Choroid plexus epithelial cell (primary cell): ENCODE measurements at regions not wholly inside any gene's neighbourhood (a gene's known extent, or its start where the extent isn't known, plus 50 kb on each side); places are given as distances from the start of the nearest gene placed in this dataset.

Experiments used
- DNase-seq: peaks from one replicate; pipeline ENCODE4 v3.0.0-alpha.2; 2010; ENCODE audit warnings: low read depth
- H3K4me3 ChIP-seq: 2 replicates; pipeline ENCODE4 v1.5.1; 2011; ENCODE audit warnings: low read depth, mild to moderate bottlenecking, control low read depth, low read length, moderate library complexity
- TF ChIP-seq, protein P1 (sequence below): conservative IDR thresholded peaks from 2 replicates; pipeline ENCODE4 v1.5.1; 2011; ENCODE audit warnings: low read depth, mild to moderate bottlenecking, control low read depth, inconsistent platforms, low read length, moderate library complexity

GRCh38 chr17:49918591-49918990, 50.4 kb upstream of the DLX4 start:
- TF ChIP-seq, protein P1, sequence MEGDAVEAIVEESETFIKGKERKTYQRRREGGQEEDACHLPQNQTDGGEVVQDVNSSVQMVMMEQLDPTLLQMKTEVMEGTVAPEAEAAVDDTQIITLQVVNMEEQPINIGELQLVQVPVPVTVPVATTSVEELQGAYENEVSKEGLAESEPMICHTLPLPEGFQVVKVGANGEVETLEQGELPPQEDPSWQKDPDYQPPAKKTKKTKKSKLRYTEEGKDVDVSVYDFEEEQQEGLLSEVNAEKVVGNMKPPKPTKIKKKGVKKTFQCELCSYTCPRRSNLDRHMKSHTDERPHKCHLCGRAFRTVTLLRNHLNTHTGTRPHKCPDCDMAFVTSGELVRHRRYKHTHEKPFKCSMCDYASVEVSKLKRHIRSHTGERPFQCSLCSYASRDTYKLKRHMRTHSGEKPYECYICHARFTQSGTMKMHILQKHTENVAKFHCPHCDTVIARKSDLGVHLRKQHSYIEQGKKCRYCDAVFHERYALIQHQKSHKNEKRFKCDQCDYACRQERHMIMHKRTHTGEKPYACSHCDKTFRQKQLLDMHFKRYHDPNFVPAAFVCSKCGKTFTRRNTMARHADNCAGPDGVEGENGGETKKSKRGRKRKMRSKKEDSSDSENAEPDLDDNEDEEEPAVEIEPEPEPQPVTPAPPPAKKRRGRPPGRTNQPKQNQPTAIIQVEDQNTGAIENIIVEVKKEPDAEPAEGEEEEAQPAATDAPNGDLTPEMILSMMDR = no peak
- no peak overlapping the region for H3K4me3 ChIP-seq
- DNase-seq = no peak
